ENCODE measurements at regions not wholly inside any gene's neighbourhood (a gene's known extent, or its start where the extent isn't known, plus 50 kb on each side); places are given as distances from the start of the nearest gene placed in this dataset.

DNA sequence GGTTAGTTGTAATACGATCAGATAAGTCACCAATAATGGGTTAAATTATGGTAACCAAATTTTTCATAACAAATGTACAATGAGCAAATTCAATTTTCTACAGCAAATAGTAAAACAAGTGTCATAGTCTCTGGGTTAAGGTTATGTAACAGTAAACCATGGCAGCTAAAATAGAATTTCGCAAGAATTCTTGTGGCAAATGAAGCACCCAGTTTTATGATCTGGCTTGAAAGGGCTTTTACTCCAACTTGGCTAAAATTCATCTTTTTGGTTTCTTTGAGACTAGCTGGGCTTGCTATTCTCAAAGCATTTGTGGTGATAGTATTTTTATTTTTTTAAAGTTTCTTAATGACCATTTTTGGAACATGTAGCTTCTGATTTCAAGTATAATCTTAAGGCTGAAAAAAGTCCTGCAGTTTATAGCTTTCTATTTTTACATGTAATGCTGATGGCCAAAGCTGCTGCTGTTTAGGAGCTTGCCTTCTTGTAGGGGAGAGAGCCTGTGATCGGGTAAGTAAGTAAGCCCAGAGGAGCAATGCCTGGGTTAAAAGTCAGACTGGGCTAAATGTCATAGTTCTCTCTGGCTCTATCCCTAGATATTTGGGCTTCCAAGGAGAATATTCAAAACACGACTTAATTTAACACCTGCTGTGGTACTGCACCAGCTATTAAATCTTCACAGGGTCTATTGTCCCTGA is 55.5 kb upstream of the SYPL1 start:
- ChIA-PET POLR2A (no interaction called here), CTCF (interaction anchor here (0.6 to 11.1 kb wide), 22 partner anchors 9 to 1245 kb away, joined by 3 to 159 read pairs (median 4); partner anchors contain the start of gene NAMPT)
- TF ChIP-seq EZH2 (IDR thresholded peaks at IDR 0.05; ENCODE audit: borderline replicate concordance, insufficient read depth, low read depth, low read length, poor library complexity, severe bottlenecking): no peak
- H3K9me3 ChIP-seq (ENCODE audit: control extremely low read depth in 1 of 3, control insufficient read depth in 2 of 3, insufficient read depth in 1 of 3, low read length in 2 of 3): peaks cover 0 to 12% (median 6%) of the 10 kb centered on the region in 3 donors
- H3K27ac Mint-ChIP-seq: no peak overlapping the region
- no peaks in the 10 kb centered on the region for H3K79me2 ChIP-seq (ENCODE audit: control insufficient read depth, insufficient read depth, low read length)
- H4K20me1 ChIP-seq (ENCODE audit: control insufficient read depth, insufficient read depth, low read length, poor library complexity, severe bottlenecking): no peaks in the 10 kb centered on the region
- no peak overlapping the region for H3K4me3 ChIP-seq (ENCODE audit: control extremely low read depth in 1 of 5, extremely low read depth in 1 of 5, insufficient read depth in 1 of 5, low read depth in 2 of 5, low read length in 4 of 5)
- no peak overlapping the region for H3K4me2 ChIP-seq (replicated peaks; ENCODE audit: low read depth, low read length, poor library complexity, severe bottlenecking)
- WGBS (ENCODE audit: insufficient coverage): 100% methylated on average over 3 of the region's 4 CpGs
- H3K27me3 Mint-ChIP-seq: no peaks in the 10 kb centered on the region
- H3K36me3 ChIP-seq (replicated peaks in 1 of 2; ENCODE audit: control extremely low read depth in 1 of 2, control insufficient read depth in 1 of 2, extremely low read depth in 1 of 2, insufficient read depth in 2 of 2, low read length in 1 of 2): no peaks in the 10 kb centered on the region
- peaks cover 0 to 6% (median 0%) of the 10 kb centered on the region in 4 experiments for H3K27me3 ChIP-seq (replicated peaks in 1 of 4; ENCODE audit: control extremely low read depth in 1 of 4, control insufficient read depth in 3 of 4, insufficient read depth in 4 of 4, low read length in 3 of 4)
- H3K4me1 ChIP-seq (ENCODE audit: control insufficient read depth in 2 of 2, insufficient read depth in 2 of 2, low read length in 2 of 2): no peaks in the 10 kb centered on the region
- no peak overlapping the region for H3K9ac ChIP-seq (ENCODE audit: low read length)
- no peak overlapping the region for H3K27ac ChIP-seq (ENCODE audit: low read length in 2 of 2)
- ATAC-seq (ENCODE audit: low read depth): no peak
- peaks cover 10% of the 10 kb centered on the region for H3K4me1 Mint-ChIP-seq
- peaks cover 8% of the 10 kb centered on the region for H3K9me3 Mint-ChIP-seq (ENCODE audit: insufficient read depth)
- no peak overlapping the region for H2AFZ ChIP-seq (ENCODE audit: insufficient read depth, low read depth, low read length, poor library complexity, severe bottlenecking)
- intact Hi-C loops (cut with micrococcal nuclease): loop anchor here (5.0 kb wide), 1 partner anchor 290 kb away; the partner anchor contains the start of gene ATXN7L1
- no peak for DNase-seq
- H3K4me3 Mint-ChIP-seq: no peak overlapping the region

DNA sequence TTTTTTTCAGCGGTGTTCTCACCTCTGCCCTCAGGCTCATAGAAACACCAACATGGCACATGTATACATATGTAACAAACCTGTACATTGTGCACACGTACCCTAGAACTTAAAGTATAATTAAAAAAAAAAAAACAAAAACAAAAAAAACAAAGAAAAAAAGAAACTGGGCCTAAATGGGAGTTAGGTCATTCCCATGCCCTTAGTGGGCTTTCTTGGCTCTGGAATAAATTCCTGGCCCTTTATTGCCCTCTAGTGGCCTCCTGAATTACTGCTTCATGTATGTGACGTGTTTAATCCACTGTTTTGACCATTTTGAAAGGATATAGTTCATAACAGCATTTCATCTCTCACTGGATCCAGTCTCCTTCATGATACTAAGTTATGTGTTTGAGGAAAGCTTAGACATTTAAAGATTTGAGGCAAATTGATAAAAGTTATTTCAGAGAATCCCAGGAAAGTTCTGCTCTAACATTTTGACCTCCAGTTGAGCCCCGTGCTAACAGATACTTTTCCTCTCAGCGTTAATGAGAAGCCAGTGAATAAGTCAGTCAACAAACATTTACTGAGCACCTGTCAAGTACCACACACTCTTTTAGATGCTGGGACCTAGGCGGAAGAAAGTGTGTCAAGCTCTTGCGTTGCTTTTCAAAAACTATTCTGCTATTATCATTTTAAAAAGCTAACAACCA is 54.7 kb upstream of the SYPL1 start:
- Histone ChIP-seq H3K9me3 (ENCODE audit: control extremely low read depth in 1 of 3, control insufficient read depth in 2 of 3, insufficient read depth in 1 of 3, low read length in 2 of 3) (peaks cover 2 to 14% (median 10%) of the 10 kb centered on the region in 3 donors), H2AFZ (ENCODE audit: insufficient read depth, low read depth, low read length, poor library complexity, severe bottlenecking) (no peak overlapping the region), H4K20me1 (ENCODE audit: control insufficient read depth, insufficient read depth, low read length, poor library complexity, severe bottlenecking) (no peaks in the 10 kb centered on the region), H3K79me2 (ENCODE audit: control insufficient read depth, insufficient read depth, low read length) (no peaks in the 10 kb centered on the region), H3K4me3 (ENCODE audit: control extremely low read depth in 1 of 5, extremely low read depth in 1 of 5, insufficient read depth in 1 of 5, low read depth in 2 of 5, low read length in 4 of 5) (no peak overlapping the region), H3K27me3 (replicated peaks in 1 of 4; ENCODE audit: control extremely low read depth in 1 of 4, control insufficient read depth in 3 of 4, insufficient read depth in 4 of 4, low read length in 3 of 4) (peaks cover 0 to 8% (median 0%) of the 10 kb centered on the region in 4 experiments), H3K36me3 (replicated peaks in 1 of 2; ENCODE audit: control extremely low read depth in 1 of 2, control insufficient read depth in 1 of 2, extremely low read depth in 1 of 2, insufficient read depth in 2 of 2, low read length in 1 of 2) (no peaks in the 10 kb centered on the region), H3K9ac (ENCODE audit: low read length) (no peak overlapping the region), H3K4me1 (ENCODE audit: control insufficient read depth in 2 of 2, insufficient read depth in 2 of 2, low read length in 2 of 2) (no peaks in the 10 kb centered on the region), H3K4me2 (replicated peaks; ENCODE audit: low read depth, low read length, poor library complexity, severe bottlenecking) (no peak overlapping the region), H3K27ac (ENCODE audit: low read length in 2 of 2) (no peak overlapping the region)
- intact Hi-C loops (cut with micrococcal nuclease): loop anchor here (1.0 to 5.0 kb wide), 5 partner anchors 13 to 514 kb away; partner anchors contain the start of gene ATXN7L1
- Mint-ChIP-seq H3K27ac (no peak overlapping the region), H3K9me3 (ENCODE audit: insufficient read depth) (peaks cover 8% of the 10 kb centered on the region), H3K4me3 (no peak overlapping the region), H3K27me3 (no peaks in the 10 kb centered on the region), H3K4me1 (peaks cover 10% of the 10 kb centered on the region)
- DNase-seq (peak; percentile 73), ATAC-seq (ENCODE audit: low read depth) (peak; percentile 47)
- 92% methylated on average over 3 of the region's 7 CpGs for WGBS (ENCODE audit: insufficient coverage)
- ChIA-PET POLR2A (no interaction called here), CTCF (interaction anchor here (0.7 to 11.1 kb wide), 23 partner anchors 9 to 1244 kb away, joined by 3 to 159 read pairs (median 4); partner anchors contain the start of gene NAMPT)
- TF ChIP-seq, protein P1, sequence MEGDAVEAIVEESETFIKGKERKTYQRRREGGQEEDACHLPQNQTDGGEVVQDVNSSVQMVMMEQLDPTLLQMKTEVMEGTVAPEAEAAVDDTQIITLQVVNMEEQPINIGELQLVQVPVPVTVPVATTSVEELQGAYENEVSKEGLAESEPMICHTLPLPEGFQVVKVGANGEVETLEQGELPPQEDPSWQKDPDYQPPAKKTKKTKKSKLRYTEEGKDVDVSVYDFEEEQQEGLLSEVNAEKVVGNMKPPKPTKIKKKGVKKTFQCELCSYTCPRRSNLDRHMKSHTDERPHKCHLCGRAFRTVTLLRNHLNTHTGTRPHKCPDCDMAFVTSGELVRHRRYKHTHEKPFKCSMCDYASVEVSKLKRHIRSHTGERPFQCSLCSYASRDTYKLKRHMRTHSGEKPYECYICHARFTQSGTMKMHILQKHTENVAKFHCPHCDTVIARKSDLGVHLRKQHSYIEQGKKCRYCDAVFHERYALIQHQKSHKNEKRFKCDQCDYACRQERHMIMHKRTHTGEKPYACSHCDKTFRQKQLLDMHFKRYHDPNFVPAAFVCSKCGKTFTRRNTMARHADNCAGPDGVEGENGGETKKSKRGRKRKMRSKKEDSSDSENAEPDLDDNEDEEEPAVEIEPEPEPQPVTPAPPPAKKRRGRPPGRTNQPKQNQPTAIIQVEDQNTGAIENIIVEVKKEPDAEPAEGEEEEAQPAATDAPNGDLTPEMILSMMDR (IDR thresholded peaks at IDR 0.05): peak; percentile 95
- TF ChIP-seq EZH2 (IDR thresholded peaks at IDR 0.05; ENCODE audit: borderline replicate concordance, insufficient read depth, low read depth, low read length, poor library complexity, severe bottlenecking): no peak

Data from B cell (primary cell).